ENCODE measurements at regions not wholly inside any gene's neighbourhood (a gene's known extent, or its start where the extent isn't known, plus 50 kb on each side); places are given as distances from the start of the nearest gene placed in this dataset.
"Not testable (repeated sequence)": the region's sequence is repeated elsewhere in the genome, so short reads cannot be mapped to it uniquely, and the experiment has no call there.

DNA sequence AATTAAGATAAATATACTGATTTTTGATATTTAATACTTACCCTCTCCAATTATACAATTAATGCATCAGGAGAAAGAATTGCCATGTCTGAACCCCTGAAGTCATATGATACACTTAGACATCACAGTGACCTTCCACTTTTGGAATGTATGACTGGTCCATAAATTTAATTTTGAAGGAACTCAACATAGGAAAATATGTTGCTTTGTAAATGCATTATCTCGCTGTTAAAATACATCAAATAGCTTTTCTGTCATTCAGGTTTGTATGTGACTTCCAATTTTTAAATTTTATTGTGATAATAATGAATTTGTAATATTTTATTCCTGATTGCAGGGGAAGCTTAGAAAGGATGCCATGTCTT is 631.9 kb upstream of the ANKRD30A start:
- DNase-seq (ENCODE audit: low read depth, low spot score), result no peak

DNA sequence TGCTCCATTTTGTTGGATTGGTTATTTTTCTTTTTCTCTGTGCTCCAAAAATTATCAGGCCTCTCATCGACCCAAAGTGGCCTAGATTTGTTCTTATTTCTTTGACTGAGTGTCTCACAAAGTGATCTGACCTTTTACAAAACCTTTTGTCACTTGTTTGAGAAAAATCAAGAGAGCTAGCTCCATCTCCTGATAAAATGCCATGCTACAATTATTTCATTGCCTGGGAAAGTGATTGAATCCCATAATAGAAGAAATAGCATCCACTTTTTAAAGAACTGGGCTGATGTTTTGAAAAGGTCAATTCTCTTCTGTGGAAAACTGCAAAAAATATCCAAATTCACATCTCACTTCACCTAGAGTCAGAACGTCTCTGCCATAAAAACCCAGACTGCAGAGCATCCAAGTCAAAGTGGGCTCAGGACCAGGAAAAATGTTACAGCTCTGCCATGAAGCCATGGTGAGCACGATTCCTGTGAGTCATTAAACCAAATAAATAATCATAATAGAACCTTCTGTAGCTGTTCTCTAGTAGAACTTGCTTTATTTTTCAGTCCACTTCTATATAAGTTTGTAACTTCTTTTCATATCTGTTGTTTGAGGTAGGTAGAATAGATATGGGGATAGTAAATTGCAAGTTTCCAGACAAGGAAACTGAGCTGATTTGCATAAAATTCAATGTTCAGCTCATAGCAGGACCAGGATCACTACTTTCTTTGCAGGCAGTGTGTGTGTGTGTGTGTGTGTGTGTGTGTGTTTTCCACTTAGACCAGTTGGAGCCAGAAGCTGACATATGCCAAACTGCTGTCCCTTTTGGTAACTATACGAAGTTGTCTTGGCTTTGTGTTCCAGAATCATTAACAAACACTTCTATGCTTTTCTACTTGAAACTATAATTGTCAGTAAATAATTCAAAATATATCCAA is 632.5 kb upstream of the ANKRD30A start:
- DNase-seq (ENCODE audit: low read depth, low spot score), result no peak

DNA sequence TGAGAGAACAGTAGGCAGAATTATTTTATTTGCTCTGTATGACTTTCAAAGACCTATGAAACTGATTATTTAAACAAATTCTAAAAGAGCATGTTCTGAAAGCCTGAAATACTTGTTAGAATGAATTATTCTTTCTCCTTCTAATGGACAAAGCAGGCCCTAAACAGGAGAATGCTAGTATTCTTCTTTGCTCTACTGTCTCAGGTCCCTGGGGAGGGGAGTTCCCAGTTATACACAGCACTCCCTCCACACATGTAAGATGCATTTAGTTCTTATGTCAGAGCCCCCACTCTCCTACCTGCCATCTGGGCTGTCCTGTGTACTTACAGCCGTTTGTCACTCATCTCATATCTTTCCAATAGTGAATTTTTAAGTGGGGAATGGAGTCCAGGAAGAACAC is 633.5 kb upstream of the ANKRD30A start:
- DNase-seq (ENCODE audit: low read depth, low spot score), result no peak

DNA sequence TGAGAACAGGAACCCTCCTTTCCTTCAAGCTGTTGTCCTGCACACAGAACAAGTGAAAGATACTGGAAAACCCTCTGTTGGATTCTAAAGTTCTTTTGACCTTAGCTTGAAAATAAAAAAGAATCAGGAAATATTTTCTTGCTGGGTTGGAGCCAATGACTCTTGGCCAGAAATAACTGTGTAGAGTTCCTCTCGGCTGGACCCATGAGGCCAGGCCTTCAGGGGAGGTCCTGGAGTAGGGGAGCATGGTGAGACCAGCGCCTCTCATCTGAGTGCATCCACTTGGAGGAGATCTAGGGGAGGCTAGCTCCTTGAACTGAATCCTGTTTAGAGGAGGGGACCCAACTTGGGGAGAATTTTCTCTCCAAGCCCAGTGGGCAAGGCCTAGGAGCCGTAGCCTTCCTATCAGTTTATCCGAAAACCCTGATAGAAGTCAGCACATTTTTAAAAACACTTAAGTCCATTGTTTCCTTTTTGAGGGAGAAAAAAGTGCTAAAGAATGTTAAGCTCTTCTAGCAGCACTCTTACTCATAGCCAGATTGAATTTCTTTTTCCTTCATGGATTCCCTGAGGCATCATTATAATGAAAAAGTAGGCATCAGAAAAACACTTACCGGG is 635.7 kb upstream of the ANKRD30A start:
- peak; percentile 66 for DNase-seq (ENCODE audit: low read depth, low spot score)

DNA sequence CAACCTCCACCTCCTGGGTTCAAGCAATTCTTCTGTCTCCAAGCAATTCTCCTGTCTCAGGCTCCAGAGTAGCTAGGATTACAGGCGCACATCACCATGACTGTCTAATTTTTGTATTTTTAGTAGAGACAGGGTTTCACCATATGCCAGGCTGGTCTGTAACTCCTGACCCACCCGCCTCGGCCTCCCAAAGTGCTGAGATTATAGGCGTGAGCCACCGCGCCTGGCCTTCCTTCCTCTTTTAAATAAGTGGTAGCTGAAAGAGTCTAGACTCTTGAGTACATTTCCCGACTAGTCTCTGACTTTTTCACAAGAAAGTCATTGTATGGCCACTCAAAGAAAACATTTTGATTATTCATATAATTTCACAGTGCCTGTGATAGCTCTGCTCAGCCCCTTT is 636.2 kb upstream of the ANKRD30A start:
- no peak for DNase-seq (ENCODE audit: low read depth, low spot score)

DNA sequence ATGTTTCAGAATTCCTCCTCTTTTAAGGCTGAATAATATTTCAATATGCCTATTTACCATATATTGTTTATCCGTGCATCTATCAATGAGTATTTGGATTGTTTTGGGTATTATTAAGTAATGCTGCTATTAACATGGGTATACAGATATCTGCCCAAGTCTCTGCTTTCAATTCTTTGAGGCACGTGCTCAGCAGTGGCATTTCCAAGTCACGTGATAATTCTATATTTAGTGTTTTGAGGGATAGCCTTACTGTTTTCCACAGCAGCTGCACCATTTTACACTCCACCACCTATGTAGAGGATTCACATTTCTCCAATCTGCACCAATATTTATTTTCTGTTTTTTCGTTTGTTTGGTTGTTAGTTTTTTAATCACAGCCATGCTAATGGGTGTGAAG is 636.8 kb upstream of the ANKRD30A start:
- no peak for DNase-seq (ENCODE audit: low read depth, low spot score)

DNA sequence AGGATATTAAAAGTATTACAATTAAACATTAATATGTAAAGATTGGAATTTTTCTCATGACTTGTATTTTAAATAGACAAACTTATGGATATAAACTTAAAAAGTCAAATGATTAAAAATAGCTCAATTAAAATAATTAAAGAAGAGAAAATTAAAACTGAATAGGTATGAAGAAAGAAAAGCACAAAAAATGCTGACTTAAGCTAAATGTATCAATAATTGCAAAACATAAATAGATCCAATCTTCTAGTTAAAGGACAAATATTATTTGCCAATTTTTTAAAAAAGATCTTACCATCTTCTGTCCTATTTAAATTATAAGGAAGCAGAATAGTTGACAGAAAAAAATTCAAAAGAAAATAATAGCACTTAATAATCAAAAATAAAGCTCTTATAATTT is 646.3 kb upstream of the ANKRD30A start:
- DNase-seq (ENCODE audit: low read depth, low spot score), result no peak

DNA sequence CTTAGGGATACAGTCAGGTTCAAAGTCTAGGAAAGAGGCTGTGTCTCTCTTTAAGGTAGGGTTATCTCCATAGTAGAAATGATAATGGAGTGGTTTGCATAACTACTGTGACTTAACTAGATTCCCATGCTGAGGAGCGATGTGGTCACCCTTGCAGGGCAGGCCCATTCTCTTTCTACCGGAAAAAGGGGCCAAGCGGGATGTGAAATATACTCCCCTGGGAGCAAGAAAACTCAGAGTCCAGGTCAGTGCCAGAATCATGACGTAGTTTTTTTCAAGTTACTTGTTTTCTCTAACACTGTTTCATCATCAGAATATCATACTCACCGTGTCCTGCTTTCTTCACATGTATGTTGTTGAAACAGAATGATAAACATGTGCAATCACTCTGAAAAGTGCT is 649.0 kb upstream of the ANKRD30A start:
- no peak for DNase-seq (ENCODE audit: low read depth, low spot score)

DNA sequence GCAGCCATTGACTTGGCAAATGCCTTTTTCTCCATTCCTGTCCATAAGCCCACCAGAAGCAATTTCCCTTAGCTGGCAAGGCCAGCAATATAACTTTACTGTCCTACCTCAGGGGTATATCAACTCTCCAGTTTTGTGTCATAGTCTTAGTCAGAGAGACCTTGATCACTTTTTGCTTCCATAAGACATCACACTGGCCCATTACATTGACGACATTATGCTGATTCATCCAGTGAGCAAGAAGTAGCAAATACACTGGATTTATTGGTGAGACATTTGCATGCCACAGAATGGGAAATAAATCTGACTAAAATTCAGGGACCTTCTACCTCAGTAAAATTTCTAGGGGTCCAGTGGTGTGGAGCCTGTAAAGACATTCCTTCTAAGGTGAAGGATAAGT is 649.7 kb upstream of the ANKRD30A start:
- no peak for DNase-seq (ENCODE audit: low read depth, low spot score)

DNA sequence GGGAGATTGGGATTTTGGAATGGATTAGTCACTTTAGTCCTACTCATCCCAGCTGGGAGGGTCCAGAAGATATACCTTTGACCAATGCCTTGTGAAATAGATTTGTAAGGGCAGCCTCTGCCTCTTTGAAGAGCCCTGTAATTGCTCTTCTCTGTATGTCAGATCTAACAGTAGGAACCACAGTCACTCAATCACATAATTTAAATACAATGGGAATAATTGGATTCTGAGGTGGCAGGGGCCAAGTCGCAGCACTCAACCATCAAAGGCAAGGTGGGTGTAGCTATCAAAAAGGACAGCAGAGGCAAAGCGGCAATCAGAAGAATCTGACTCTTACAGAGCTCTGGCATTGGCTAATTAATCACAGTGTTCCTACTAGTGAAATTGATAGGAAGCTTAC is 650.9 kb upstream of the ANKRD30A start:
- DNase-seq (ENCODE audit: low read depth, low spot score), result no peak

DNA sequence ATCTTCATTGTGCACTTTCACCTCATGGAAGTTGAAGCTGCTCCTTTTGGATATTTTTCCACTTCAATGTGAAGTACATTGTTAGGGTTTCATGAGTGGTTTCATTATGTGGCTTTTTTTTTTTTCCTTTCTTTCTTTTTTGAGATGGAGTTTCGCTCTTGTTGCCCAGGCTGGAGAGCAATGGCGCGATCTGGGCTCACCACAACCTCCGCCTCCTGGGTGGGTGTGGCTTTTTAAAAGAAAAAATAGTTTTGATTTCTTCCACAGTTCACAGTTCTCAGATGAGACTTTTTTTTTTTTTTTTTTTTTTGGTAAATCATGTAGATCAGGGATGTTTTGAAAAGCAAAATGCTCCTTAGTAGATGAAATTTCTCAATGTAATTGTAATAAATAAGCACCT is 652.3 kb upstream of the ANKRD30A start:
- DNase-seq (ENCODE audit: low read depth, low spot score), result no peak

DNA sequence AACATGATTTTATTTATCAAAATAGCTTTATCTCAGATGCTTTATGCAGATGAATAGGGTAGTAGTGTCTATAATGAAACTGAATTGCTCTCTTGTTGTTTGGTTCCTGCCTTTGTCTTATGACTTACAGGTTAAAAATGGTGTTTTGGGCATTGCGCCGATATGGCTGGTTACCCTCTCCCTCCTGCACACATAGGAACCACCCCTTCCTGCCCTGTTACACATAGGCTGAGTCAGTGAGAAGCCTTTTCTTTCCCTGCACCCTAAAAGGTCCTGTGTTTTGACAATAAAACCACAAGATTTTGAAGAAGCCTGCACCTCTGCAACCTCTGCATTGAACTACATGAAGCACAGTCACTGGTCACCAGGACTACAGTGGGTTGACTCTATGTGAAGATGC is 655.8 kb upstream of the ANKRD30A start:
- DNase-seq (ENCODE audit: low read depth, low spot score), result no peak

DNA sequence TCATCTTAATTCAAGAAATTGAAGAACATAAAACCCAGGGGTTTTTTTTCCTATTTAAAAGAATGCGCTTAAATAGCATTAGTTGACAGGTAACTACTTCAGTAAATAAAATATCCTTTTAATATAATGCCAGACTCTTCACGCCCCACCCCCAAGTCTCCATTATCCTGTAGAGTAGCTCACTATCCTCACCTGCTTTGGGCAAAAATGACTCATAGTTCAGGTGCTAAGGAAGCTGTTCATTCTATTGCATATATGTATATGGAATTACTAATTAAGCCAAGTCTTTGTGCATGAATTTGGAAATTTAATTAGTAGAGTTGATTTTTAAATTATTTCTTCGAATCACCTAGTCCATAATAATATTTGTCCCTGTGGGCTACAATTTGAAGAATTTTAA is 656.8 kb upstream of the ANKRD30A start:
- no peak for DNase-seq (ENCODE audit: low read depth, low spot score)

DNA sequence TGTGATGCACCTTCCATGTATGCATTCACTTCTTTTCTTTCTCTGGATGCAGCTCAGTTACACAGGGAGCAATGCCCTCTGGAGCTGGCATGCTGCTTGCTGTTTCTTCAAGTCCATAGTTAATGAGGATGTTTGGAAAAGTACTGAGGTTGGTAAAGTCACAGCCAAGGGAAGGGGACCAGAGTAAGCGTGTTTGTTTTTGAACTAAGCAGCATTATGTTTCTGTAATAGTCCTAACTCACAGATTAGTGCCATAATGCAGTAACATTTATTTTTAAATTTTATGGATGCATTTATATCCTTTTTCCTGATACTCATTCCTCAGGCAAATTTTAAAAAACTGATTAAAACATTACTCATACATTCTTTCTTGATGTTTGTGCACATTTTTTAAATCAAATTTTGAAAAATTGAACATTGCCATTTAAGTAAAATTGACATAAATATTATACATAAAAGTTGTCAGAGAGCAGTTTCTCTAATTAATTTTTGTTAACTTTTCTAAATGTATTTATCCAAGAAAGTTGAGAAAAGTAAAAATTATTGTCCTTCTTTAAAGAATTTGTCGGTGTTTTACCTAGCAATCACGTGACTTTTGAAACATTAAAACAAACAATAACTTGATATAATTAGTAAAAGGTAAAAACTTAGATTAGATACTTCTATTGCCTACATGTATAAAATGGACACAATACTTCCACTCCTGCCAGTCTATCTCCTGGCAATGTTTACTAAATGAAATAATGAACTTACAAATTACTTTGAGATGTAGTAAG is 659.6 kb upstream of the ANKRD30A start:
- DNase-seq (ENCODE audit: low read depth, low spot score), result no peak

DNA sequence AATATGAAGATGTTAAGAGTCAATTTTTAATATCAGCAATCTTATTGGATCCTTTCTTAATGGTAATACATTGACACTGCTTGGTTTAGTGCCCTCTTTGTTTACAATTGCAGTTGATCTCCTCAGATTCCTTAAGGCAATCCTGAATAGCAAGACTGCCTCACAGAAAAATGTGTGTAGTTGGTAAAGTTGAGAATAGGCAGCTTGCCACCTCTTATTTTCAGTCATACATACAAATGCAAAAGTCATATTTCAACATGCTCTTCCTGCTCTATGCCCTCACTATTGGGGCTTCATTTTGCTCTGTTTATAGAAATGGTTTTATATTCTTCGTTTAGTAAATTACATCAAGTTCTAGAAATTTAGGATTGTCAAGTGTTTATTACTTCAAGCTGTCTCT is 661.1 kb upstream of the ANKRD30A start:
- DNase-seq (ENCODE audit: low read depth, low spot score), result no peak

DNA sequence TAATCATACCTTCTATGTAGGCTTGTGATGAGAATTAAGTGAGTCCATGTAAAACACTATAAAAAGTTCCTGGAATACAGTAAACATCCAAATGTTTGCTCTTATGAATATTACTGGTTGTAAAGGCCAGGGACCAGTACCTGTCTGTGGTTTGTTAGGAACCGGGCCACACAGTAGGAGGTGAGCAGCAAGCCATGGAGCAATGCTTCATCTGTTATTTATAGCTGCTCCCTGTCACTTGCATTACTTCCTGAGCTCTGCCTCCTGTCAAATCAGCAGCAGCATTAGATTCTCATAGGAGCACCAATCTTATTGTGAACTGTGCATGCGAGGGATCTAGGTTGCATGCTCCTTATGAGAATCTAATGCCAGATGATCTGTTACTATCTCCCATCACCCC is 662.0 kb upstream of the ANKRD30A start:
- no peak for DNase-seq (ENCODE audit: low read depth, low spot score)

DNA sequence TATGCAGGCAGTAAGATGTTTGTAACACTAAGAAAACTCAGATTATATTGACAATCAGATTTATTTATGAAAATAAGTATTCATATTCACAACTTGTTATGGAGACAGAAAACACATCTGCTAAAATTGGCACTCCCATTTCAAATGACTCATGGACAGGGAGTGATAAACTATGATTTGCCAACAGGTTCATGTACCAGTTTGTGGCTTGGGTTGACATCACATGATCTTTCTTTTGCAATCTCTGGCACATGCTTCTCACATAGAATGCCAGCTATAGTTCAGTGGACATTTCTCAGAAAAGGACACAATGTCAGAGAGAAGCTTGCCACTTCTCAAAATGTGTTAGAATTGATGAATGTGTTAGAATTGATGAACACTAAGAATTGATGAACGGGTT is 663.2 kb upstream of the ANKRD30A start:
- no peak for DNase-seq (ENCODE audit: low read depth, low spot score)

DNA sequence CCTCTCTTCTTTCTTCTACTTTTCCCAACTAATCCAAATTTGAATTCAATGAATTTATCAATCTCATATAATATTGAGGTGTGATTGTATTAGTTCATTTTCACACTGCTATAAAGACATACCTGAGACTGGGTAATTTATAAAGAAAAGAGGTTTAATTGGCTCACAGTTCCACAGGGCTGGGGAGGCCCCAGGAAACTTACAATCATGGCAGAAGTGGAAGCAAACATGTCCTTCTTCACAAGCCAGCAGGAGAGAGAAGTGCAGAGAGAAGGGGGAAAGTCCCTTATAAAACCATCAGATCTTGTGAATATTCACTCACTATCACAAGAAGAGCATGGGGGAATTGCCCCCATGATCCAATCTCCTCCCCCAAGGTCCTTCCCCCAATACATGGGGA is 667.0 kb upstream of the ANKRD30A start:
- not testable (repeated sequence) for DNase-seq (ENCODE audit: low read depth, low spot score)

DNA sequence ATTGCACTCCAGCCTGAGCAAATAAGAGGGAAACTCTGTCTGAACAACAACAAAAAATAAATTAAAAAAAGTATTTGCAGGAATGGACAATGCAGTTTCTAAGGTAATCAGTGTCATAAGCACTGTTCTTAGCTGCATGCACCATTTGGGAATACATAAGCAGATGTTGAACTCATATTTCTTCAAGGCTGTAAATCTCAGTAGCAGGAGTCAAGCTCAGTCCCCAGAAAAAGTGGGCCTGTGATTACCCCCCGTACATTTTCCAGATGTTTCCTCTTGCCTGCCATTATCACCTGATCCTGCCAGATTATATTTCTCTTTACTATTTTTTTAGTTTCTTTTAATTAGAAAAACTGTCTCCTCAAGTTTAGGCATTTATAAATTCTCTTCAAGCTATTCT is 667.6 kb upstream of the ANKRD30A start:
- no peak for DNase-seq (ENCODE audit: low read depth, low spot score)

DNA sequence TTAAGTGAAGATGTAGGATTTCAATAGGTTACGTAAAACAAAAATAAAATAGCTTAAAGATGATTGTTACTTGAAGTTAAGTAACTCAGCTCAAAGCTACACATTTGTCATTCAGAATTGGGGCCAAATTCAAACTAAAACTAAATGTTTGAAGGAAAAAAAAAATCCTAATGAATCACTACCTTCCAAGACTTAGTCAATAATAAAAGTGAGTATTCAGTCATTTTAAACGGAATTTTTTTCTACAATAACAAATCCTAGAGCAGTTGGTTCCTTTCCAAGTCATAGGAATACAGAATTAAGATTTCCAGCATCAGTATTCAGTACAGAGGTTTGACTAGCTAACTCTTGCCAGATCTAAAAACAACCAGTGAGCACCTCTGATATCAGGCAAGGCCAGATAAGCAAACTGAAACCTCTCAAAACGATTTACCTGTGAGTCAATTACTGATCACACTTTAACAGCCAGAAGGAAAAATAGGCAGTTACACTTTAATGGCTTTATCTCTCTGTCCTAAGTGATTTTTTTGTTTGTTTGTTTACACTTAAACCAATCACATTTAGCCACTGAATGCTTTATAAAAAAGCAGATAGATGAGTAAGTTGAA is 669.8 kb upstream of the ANKRD30A start:
- DNase-seq (ENCODE audit: low read depth, low spot score), result no peak

DNA sequence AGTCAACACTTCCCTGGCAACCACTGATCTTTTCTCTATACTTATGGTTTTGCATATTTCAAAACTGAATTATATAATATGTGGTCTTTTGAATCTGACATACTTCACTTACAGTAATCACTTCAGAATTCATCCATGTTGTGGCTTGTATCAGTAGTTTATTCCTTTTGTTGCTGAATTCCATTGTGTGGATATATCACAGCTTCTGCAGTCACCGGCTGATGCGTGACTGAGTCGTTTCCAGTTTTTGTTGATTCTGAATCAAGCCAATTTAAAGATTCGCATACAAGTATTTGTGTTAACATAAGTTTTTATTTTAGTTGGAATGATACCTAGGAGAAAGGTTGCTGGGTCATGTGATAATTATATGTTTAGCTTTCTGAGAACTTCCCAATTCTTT is 672.5 kb upstream of the ANKRD30A start:
- DNase-seq (ENCODE audit: low read depth, low spot score), result no peak

DNA sequence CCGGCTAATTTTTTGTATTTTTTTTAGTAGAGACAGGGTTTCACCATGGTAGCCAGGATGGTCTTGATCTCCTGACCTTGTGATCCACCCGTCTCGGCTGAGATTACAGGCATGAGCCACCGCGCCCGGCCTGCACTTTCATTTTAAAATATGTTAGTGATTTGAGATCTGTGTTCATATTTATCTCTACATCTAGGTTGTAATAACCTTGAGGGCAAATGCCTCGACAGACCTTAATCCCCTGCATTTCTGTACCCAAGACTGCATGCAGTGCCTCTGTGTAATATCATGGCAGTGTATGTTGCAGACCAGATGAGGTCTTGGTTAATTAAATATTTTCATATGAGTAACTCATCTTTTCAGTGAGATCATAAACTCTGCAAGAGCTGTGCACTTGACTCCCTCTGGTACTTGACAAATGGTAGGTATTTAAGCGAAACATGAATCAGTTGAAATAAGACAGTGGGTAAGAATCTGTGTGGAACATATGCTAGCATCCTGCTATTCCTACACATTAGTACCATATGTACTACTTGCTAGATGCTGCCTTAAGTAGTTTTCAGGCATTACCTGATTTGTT is 673.9 kb upstream of the ANKRD30A start:
- DNase-seq (ENCODE audit: low read depth, low spot score), result no peak

Measured in brain pericyte (primary cell).